ENCODE measurements at regions not wholly inside any gene's neighbourhood (a gene's known extent, or its start where the extent isn't known, plus 50 kb on each side); places are given as distances from the start of the nearest gene placed in this dataset.

DNA sequence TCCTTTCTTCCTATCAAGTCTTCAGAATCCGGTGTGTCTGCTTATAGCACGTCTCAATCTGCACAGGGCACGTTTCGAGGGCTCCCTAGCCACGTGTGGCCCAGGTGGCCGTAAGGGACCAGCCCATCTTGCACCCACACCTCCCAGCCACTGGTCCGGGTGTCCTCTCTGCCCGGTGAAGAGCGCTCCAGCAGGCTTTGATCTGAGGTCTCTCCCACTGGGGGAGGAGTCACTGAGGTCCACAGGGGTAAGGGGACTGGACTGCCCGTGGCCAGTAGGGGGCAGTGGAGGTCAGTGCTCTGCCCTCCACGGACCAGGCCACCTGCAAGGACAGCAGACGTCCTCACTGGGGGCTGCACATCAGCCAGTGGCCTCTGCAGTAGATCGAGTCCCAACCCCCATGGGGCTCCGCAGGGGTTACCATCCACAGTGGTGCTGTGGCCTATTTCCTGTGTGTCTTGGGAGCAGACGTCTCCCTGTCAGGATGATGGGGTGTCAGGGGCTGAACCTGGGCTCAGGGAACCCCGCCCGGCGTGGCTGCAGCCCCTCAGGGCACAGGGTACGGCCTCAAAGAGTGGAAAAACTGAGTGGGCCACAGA lies 204.1 kb upstream of the CIBAR2 start:
- DNase-seq, result peak; percentile 26

DNA sequence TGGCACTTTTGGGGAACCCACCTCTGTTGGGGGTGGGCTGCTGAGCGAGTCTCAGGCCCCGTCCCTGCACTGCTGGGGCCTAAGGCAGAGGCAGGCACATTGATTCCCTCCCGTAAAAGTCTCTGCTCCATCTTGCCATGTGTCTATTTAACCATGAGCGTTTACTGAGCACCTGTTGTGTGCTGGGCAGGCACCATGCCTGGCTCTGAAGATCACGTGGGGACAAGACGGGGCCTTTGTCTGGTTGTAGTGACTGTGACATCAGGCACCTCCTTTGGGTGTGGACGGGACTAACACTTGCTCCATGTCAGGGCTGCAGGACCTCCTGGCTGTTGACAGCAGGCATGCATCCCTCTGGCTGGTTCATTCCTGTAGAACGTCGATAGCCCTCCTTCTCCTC lies 204.7 kb upstream of the CIBAR2 start:
- DNase-seq, result no peak

DNA sequence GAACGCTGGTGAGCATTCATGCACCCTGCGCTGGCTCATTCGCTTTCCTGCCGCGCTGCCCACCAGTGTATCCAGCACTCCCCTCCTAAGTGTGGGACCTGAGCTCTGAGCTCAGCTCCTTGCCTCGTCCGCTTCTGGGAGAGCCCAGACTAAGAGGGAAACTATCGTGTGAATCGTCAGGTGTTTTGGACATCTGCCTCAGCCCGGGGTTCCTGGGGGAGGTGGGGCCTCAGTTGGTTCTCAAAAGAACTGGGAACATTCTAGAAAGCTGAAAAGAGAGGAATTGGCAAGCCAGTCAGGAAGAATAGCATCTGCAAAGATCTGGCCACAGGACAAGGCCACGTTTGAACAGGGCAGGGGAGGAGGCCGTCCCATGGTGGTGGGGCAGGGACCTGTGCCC lies 205.4 kb upstream of the CIBAR2 start:
- DNase-seq, result no peak

DNA sequence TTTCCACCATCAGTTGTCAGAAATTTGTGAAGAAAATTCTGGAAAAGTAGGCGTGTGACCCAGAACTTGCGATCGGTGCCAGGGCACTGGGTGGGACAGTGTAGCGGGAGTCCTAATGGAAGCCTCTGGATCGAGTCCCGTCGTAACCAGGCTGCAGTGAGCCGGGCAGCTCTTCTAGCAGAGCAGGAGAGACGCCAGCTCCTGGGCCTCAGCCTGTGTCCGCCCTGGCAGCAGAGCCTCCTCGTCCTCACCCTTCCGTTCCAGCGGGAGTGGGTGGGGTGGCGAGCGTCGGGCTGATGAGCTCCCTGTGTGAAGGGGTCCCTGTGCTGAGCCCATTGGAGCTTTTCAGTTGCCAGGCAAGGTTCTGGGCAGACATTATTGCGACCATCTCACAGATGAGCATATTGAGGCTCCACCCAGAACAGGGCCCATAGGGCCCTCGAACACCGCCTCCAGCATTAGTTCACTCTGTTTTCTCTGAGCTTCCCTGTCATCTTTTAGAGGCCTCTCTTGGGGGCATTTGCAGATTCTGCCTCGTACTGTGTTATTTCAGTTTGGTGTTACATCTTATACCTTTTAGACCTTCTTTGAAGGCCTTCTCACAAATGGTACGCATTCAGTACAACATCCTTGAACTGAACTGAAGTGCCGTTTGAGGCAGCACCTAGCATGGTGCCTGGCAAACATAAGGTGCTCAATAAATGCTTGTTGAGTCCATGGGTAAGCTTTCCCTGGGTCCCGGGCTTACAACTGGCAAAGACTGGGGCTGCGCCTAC lies 207.1 kb upstream of the CIBAR2 start:
- no peak for DNase-seq

DNA sequence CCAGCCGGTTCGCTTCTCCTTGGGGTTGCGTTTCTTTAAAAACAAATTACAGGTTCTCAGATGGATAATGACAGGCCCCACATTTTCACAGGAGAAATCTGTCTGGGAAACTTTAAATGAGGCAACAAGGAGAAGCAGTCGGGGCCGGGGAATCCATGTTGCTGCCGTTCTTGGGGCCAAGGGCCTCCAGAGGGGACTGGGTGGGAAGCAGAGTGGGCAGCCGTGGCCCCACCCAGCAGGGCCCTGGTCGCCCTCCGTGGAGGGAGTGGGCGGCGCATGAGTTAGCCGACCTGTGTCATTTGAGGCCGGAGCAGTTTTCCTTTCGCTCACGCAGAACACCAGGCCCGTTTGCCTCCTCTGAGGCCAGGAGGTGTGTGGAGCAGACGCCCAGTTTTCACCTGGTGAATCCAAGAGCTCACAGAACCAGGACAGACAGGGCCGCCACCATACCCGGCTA lies 207.7 kb upstream of the CIBAR2 start:
- DNase-seq, result no peak

DNA sequence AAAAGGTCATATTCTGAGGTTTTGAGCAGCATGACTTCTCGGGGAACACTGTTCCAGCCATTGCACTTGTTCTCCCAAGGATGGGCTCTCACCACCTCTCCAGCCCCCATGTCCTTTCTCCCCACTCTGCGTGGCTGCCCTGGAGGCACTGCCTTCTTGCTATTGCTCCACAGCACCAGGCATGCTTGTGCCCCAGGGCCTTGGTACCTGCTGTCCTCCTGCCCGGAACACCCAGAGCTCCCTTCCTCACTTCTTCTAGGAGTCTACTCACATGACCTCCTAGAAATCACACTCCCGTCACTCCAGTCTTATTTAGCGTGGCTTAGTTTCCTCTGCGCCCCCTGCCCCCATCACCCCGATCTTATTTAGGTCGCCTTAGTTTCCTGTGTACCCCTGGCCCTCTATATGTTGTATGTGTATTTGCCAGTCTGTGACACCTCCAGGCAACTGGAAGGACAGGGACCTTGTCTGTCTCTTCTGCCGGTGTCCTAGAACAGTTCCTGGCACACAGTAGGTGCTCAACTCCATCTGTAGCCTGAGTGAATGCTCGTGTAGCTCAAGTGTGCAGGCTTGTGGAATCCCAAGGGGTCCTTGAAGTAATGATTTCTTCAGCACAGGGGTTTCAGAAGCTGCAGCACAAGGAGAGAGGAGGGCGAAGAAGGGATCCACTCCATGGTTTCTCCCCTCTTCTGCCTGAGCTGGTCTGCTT lies 208.6 kb upstream of the CIBAR2 start:
- no peak for DNase-seq

DNA sequence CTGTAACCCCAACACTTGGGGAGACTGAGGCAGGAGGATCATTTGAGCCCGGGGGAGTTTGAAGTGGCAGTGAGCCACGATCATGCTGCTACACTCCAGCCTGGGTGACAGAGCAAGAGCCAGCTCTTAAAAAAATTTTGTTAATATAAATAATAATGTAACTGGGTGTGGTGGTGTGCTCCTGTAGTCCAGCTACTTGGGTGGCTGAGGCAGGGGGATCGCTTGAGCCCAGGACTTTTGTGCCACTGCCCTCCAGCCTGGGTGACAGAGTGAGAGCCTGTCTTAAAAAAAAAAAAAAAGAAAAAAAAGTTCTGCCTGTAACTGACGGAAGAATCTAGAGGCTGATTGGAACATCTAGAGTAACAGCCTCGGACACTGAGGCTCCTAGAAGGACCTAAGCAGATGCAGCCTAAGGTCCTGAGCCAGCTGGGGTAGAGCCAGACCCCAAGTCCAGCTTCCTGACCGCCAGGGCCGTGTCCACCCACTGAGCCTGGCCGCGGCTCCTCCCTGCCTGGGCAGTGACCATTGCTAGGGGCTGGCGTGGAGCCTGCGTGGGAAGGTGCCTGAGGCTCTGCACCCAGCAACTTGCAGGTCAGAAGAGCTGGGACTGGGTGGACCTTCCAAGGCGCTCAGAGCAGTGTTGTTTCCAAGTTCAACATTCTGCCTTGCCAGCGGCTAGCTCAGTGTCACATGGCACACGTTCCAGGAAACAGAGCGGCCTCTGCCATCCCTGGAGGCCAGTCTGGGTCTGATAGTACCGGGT lies 209.4 kb upstream of the CIBAR2 start:
- DNase-seq, result no peak

DNA sequence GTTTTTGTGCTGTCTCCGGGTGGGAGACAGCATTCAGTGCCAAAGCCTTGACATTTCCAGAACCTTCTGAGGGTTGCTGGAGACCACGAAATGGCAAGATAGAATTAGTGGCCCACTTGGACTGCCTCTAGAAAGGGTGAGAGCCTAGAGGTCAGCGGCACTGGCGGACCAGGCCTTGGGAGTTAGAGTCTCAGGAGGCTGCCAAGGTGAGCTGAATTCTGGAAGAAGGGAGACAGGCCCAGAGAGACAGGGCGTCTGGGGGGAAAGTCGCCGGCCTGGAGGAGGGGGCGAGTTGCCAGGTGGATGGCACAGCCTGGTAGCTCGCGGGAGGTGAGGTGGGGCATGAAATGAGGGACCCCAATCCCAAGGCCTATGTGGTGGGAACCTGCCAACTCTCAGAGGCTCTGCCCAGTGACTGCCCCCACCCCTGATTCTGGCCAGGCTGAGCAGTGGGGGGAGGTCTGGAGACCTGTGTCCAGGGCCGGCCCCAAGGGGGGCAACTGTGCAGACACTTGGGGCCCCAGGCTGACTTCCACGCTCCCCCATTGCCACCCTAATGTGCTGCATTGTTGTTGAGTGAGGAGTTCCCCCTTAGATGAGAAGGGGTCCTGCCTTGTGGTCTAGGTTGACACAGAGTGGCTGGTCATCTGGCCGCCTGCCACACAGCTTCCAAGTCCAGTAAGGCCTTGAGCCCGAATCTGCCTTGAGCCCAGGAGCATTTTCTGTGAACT lies 211.1 kb upstream of the CIBAR2 start:
- no peak for DNase-seq

DNA sequence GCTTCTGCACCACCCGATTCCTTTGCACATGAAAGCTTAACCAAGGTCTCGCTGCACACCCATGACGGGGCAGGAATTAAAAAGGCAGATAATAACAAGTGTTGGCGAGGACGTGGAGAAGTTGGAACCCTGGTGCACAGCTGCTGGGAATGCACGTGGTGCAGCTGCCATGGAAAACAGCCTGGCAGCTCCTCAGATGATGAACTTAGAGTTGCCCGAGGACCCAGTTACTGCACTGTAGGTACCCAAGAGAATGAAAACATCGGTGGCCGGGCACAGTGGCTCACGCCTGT lies 211.6 kb upstream of the CIBAR2 start:
- no peak for DNase-seq

DNA sequence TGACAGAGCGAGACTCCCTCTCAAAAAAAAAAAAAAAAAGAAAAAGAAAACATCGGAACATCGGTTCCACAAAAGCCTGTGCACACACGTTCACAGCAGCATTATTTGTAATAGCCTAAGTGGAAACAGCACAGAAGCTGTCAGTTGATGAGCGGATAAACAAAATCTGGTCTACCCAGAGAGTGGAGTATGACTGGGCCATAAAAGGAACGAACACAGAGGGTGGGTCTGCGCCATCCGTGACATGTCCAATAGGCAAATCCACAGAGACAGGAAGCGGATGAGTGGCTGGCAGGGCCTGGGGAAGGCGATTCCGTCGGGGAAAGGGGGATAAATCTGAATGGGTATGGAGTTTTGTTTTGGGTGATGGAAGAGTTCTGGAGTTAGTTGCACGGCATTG lies 212.2 kb upstream of the CIBAR2 start:
- DNase-seq, result no peak

DNA sequence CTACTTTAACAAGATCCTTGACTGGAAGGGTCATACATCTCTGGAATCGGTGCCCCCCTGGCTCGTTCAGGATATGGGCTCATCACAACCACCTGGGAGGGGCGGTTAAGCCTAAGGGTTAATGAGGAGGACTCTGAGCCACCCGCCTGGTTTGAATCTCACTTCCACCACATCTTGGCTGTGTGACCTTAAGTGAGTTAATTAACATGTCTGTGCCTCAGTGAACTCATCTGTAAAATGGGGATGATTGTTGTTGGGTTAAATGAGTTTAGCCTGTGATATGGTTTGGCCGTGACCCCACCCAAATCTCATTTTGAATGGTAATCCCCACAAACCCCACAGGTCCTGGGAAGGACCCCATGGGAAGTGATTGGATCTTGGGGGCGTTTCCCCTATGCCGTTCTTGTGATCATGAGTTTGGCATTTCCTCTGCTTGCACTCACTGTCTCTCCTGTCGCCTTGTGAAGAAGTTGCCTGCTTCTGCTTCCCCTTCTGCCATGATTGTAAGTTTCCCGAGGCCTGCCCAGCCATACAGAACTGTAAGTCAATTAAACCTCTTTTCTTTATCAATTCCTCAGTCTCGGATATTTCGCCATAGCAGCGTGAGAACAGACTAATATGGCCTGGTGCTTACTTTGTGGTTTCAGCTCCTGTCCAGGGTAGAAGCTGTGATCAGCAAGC lies 214.0 kb upstream of the CIBAR2 start:
- DNase-seq, result peak; percentile 77

DNA sequence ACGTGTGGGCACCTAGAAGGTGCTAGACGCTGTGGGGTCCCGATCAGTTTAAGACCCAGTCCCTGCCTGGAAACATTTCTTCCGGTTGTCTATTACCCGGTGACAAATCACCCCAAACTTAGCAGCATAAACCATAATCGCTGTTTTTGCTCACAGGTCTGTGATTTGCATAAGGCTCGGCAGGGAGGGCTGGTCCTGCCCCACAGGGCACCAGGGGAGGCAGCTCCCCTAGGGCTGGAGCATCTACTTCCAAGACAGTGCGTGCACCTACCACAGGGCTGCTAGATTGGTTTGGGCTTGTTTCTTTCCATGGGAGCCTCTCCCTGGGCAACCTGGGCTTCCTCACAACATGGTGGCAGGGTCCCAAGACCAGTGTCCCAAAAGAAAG lies 214.5 kb upstream of the CIBAR2 start:
- peak; percentile 34 for DNase-seq

DNA sequence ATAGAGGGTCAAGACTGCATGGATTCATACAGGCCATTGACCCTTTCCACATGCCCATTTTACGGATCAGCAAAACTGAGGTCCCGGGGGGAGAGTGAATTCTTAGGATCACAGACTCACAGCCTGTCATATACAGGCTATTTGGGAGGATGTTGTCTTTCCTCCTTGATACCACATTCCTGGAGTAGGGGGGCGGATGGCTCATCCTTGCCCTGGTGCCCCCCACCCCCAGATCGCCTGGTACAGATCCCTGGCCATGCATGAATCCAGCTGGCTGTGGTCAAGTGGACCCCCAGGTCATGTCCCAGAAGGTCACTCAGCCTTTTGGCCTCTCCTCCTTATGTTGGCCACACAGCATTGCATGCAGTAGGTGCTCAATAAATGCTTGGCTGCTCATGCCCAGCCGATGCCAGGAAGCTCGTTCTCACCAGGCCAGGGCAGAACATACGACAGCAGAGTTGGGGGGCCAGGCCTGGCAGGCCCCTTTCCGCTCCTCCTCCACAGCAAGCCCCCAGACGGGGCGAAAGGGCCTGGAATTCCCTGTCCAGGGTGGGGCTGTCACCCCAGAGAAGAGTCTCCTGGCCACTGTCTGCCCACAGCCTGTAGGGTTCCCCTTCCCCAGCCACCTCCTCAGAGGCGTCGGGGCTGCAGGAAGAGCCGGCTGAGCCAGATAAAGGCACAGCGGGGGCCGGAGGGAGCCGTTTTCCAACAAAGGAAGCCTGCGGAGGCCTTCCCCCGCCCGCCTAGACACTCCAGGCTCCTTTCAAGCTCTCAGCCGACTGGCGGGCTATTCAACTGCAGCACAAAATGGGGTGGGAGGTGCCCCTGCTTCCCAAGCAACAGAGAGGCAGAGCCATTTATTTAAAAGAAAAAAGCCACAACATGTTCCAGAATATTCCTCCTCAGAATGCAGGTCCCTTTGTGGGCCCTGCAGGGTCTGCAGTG lies 215.7 kb upstream of the CIBAR2 start:
- peak; percentile 76 for DNase-seq

DNA sequence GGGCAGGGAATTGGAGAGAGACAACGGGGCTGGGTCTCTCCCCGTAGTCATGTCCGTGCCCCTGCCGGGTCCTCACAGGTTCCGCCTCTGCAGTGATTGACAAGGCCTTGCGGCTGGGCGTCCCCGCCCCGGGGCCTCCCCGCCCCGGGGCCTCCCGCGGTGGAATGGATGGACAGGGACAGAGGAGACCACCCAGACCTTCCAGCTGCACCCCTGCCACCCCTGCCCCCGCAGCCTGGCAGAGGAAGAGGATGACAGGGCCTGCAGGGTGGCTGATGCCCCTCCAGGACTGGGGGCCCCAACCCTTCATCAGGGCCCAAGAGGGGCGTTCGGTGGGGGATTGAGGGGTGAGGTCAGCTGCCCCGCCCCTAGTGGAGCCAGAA lies 216.4 kb upstream of the CIBAR2 start:
- DNase-seq, result peak; percentile 70

DNA sequence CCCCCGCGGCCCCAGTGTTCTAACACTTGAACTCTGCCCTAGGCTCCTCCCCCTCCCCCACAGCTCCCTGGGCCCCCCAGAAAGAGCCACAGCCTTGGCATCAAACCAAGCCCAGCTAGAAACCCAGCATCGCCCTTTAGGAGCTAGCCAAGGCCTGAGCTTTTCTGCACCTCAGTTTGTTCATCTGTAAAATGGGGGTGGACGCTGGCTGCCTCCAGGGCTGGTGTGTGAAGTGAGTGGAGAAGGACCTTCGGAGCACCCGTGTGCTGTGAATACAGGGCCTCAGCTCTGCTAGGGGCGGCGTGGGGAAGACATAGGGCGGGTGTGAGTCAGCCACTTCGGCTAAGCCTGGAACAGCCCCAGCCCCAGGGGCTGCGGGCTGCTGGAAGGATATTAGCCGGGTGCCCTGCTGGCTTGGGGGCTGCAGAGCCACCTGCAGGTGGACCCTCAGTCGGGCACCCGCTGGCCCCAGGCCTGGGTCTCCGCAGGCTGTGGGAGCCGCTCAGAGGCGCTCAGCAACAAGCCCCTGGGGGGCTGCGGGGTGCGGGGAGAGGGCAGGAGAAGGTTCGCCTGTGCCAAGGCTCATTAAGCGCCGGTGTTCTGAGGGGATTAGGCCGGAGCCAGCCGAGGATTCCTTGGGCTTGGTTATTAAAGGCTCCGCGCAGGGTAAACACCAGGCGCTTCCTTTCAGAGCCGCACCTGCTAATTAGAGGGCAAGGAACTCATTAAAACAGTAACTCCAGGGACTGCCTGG lies 217.0 kb upstream of the CIBAR2 start:
- DNase-seq, result no peak

DNA sequence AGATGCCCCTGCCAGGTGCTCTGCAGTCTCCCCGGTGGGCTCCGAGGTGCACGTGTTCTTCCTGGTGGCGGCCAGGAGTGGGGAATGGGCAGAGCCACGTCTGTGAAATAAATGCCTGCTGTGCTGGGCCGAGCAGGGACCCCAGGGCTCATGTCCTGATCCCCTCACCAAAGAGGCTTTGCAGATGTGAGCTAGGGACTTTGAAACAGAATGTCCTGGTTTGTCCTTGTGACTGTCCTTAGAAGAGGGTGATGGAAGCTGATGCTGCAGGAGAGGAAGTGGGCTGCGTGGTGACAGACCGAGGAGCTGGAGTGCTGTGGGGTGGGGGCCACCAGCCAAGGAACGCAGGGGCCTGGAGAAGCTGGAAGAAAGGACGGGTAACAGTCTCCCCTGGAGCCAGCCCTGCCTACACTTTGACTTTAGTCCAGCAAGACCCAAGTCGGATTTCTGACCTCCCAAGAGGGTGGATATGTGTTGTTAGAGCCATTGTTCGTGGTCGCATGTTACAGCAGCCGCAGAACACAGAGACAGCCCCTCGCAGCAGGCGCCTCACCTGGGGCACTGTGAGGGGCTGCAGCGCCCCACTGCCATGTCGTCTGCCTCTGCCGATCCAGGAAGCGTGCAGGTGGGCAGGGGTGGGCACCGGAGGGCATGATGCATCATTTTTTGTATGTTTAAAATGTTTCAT lies 217.9 kb upstream of the CIBAR2 start:
- peak; percentile 23 for DNase-seq

DNA sequence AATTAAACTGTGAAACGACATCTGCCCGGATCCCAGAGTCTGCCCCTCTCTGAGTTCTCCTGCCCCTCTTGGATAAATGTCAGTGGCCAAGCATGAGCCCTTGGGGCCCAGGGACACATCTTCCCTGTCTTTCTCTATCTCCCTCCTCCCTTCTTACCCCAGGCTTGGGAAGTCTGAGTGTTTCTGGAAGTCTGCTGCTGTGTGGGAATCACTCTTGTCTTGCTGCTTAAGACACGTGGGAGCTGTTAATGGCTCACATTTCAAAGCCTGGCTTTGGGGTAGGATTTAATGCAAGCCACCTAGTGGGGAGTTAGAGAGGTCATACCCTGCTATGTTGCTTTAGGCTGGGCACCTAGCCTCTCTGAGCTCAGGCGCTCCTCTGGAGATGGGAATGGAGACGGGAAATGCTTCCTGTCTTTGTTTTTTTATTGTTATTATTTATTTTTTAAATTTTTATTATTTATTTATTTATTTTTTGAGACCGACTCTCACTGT lies 218.5 kb upstream of the CIBAR2 start:
- peak; percentile 69 for DNase-seq

DNA sequence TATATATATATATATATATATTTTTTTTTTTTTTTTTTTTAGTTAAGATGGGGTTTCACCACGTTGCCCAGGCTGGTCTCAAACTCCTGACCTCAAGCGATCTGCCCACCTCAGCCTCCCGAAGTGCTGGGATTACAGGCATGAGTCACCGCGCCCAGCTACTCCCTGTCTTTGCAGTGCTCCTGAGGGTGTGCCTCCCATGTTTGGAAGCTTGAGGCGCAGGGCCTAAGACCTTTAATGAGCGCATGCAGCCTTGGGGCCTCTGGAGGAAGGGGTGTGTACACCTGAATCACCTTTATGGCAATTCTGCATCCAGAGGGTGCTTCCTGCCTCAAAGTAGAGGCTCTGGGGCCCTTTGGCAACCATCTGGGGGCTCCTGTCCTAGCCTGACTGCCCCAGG lies 219.4 kb upstream of the CIBAR2 start:
- DNase-seq, result no peak

DNA sequence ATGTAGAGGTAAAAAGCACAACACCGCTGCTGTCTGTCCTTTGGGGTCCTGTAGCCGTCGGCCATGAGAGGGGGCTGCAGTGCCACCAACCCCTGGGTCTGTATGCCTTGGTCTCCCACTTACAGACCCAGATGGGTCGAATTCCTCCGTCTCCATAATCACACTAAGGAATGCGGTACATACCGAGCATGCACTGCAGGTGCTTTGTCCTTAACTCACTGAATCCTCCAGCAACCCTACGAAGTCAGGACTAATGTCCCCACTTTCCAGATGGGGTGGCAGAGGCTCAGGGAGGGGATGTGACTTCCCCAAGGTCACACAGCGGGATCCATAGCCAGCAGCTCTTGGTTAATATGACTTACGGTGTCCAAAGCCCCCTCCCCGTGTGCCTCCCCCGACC lies 219.9 kb upstream of the CIBAR2 start:
- DNase-seq, result no peak

DNA sequence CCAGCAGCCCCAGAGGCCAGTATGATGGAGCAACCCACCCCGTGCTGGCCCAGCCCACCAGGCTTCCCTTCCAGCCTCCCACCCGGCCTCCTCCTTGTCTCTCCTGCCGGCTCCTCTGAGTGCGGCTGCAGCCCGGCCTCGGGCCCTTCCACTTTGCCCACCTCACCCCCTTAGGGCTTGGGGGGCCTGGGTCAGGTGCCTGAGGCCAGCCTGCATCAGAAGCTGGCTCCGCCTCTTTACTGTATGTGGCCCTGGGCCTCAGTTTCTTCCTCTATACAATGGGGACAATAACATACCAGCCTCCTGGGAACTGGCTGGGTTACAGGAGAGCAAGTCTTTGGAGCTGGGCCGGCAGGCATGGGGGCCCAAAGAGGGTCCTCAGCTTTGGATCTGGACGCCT lies 221.1 kb upstream of the CIBAR2 start:
- no peak for DNase-seq

Data from GF-D8 (cell line).